Activated naive CD8-positive, alpha-beta T cell (primary cell): ENCODE measurements at regions not wholly inside any gene's neighbourhood (a gene's known extent, or its start where the extent isn't known, plus 50 kb on each side); places are given as distances from the start of the nearest gene placed in this dataset.

ENCODE experiments used
- H3K27ac Mint-ChIP-seq: one replicate; pipeline ENCODE4 v1.8.0; 2021; ENCODE audit warnings: mixed read lengths
- H3K27me3 Mint-ChIP-seq: one replicate; pipeline ENCODE4 v1.8.0; 2021; ENCODE audit warnings: mixed read lengths
- H3K36me3 Mint-ChIP-seq: one replicate; pipeline ENCODE4 v1.8.0; 2021; ENCODE audit warnings: mixed read lengths
- H3K4me1 Mint-ChIP-seq: one replicate; pipeline ENCODE4 v1.8.0; 2021; ENCODE audit warnings: low read depth, mixed read lengths
- H3K4me3 Mint-ChIP-seq: one replicate; pipeline ENCODE4 v1.8.0; 2021; ENCODE audit warnings: mild to moderate bottlenecking, mixed read lengths
- H3K9me3 Mint-ChIP-seq: one replicate; pipeline ENCODE4 v1.8.0; 2021; ENCODE audit warnings: low read depth, mixed read lengths

GRCh38 chr13:88360761-88361160, 689.6 kb downstream of the SLITRK5 start:
- peaks cover 5% of the 10 kb centered on the region for H3K9me3 Mint-ChIP-seq
- H3K36me3 Mint-ChIP-seq = no peaks in the 10 kb centered on the region
- H3K4me3 Mint-ChIP-seq = no peak overlapping the region
- peaks cover 2% of the 10 kb centered on the region for H3K4me1 Mint-ChIP-seq
- no peaks in the 10 kb centered on the region for H3K27me3 Mint-ChIP-seq
- no peak overlapping the region for H3K27ac Mint-ChIP-seq

DNA sequence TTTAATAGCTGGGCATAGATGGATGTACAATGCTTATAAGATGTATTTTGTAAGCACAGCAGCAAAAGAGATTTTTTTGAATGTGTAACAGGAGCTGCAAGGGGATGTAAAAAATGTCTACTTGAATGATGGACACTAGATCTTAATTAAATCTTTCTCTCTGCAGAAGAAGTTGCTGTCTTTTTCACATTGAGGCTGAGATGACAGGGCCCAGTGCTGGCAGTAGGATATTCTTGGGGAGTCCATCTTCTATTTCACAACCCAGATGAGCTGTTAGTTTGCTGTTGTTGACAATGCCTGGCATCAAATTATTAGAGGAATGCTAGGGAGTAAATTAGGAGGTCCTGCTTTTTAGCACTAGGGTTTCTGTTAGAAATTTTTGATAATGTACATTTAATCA, 698.7 kb downstream of the SLITRK5 start:
- no peak overlapping the region for H3K27ac Mint-ChIP-seq
- H3K4me3 Mint-ChIP-seq = no peak overlapping the region
- no peaks in the 10 kb centered on the region for H3K4me1 Mint-ChIP-seq
- no peaks in the 10 kb centered on the region for H3K9me3 Mint-ChIP-seq
- no peaks in the 10 kb centered on the region for H3K36me3 Mint-ChIP-seq
- no peaks in the 10 kb centered on the region for H3K27me3 Mint-ChIP-seq

GRCh38 chr13:88376760-88377388, 705.7 kb downstream of the SLITRK5 start:
- no peak overlapping the region for H3K27ac Mint-ChIP-seq

DNA sequence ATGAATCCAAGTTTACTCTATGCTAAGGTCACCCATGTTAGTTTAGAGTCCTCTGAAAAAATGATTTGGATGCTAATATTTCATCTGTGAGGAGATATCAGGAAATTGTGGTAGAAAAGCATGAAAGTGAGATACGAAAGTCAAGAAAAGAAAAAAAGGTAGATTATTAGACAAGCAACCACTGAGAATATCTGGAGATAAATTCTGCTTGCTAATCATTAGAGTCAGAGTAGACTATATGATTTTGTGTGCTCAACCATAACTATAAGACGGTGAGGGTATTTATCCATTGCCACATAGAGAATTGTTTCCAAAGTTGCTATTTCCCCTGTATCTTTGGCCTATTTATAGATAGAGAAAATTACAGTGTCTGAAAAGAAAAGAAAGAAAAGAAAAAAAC, 706.7 kb downstream of the SLITRK5 start:
- no peaks in the 10 kb centered on the region for H3K27me3 Mint-ChIP-seq
- peaks cover 2% of the 10 kb centered on the region for H3K4me1 Mint-ChIP-seq
- no peak overlapping the region for H3K27ac Mint-ChIP-seq
- no peak overlapping the region for H3K4me3 Mint-ChIP-seq
- H3K9me3 Mint-ChIP-seq = no peaks in the 10 kb centered on the region
- no peaks in the 10 kb centered on the region for H3K36me3 Mint-ChIP-seq

More at GRCh38 chr13:88376760-88377388, 705.7 kb downstream of the SLITRK5 start:
- Mint-ChIP-seq H3K36me3 (no peaks in the 10 kb centered on the region), H3K27me3 (no peaks in the 10 kb centered on the region), H3K4me3 (no peak overlapping the region), H3K4me1 (peaks cover 2% of the 10 kb centered on the region), H3K9me3 (no peaks in the 10 kb centered on the region)

DNA sequence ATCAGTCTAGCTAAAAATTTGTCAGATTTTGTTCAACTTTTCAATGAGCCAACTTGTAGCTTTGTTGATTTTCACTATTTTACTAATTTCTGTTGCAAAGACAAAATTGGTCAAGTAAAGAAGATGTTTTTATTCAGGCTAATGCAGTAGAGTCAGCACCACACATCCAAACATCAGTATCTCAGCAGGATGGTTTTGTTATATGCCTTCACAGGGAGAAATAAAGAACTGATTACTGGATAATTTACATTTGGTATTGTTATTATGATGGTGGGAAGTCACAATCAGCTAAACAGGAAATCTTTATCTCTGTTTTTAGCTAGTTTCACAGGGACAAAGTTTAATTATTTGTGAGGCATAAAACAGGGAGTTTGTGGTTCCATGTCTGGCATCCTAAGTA, 713.4 kb downstream of the SLITRK5 start:
- Mint-ChIP-seq H3K4me3 (no peak overlapping the region), H3K27me3 (no peaks in the 10 kb centered on the region), H3K27ac (no peak overlapping the region), H3K9me3 (peaks cover 16% of the 10 kb centered on the region), H3K36me3 (no peaks in the 10 kb centered on the region), H3K4me1 (no peaks in the 10 kb centered on the region)

- H3K4me3 Mint-ChIP-seq = no peak overlapping the region
- no peaks in the 10 kb centered on the region for H3K27me3 Mint-ChIP-seq
- peaks cover 3% of the 10 kb centered on the region for H3K4me1 Mint-ChIP-seq
- peaks cover 14% of the 10 kb centered on the region for H3K9me3 Mint-ChIP-seq
- no peaks in the 10 kb centered on the region for H3K36me3 Mint-ChIP-seq
- H3K27ac Mint-ChIP-seq = no peak overlapping the region
These were observed 724.6 kb downstream of the SLITRK5 start for GRCh38 chr13:88395804-88396203.

- no peak overlapping the region for H3K4me3 Mint-ChIP-seq
- H3K4me1 Mint-ChIP-seq = no peaks in the 10 kb centered on the region
- no peaks in the 10 kb centered on the region for H3K27me3 Mint-ChIP-seq
- H3K27ac Mint-ChIP-seq = no peak overlapping the region
- H3K9me3 Mint-ChIP-seq = peaks cover 4% of the 10 kb centered on the region
- no peaks in the 10 kb centered on the region for H3K36me3 Mint-ChIP-seq
These were observed 740.5 kb downstream of the SLITRK5 start for GRCh38 chr13:88411696-88412095.

GRCh38 chr13:88417801-88418200, 746.6 kb downstream of the SLITRK5 start:
- Mint-ChIP-seq H3K27ac (no peak overlapping the region), H3K4me3 (no peak overlapping the region), H3K9me3 (peaks cover 3% of the 10 kb centered on the region), H3K27me3 (no peaks in the 10 kb centered on the region), H3K4me1 (no peaks in the 10 kb centered on the region), H3K36me3 (no peaks in the 10 kb centered on the region)

- Mint-ChIP-seq H3K9me3 (no peaks in the 10 kb centered on the region), H3K4me3 (no peak overlapping the region), H3K27ac (no peak overlapping the region), H3K4me1 (no peaks in the 10 kb centered on the region), H3K27me3 (no peaks in the 10 kb centered on the region), H3K36me3 (no peaks in the 10 kb centered on the region)
These were observed 753.3 kb downstream of the SLITRK5 start for GRCh38 chr13:88424463-88424862.

- no peaks in the 10 kb centered on the region for H3K9me3 Mint-ChIP-seq
- no peak overlapping the region for H3K4me3 Mint-ChIP-seq
- H3K27ac Mint-ChIP-seq = no peak overlapping the region
- no peaks in the 10 kb centered on the region for H3K27me3 Mint-ChIP-seq
- H3K4me1 Mint-ChIP-seq = no peaks in the 10 kb centered on the region
- no peaks in the 10 kb centered on the region for H3K36me3 Mint-ChIP-seq
These were observed 755.5 kb downstream of the SLITRK5 start for GRCh38 chr13:88426661-88427060.

DNA sequence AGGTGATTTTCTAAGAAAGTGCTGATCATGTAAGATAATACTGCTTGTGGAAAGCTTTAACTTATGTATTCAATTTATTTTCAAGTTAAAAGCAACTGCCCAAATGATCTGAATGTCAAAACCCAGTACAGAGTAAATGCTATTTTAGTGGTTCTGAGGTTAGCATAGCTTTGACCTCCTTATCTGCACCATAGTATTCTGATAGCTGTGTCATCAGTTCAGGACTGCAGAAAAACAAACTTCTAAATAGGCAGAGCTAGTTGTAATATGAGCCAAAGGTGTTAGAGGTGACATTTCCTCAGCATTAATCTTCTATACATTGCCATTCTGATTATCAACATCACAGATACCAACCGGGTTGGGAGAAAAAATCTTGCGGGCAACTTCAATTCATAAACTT, 758.7 kb downstream of the SLITRK5 start:
- H3K36me3 Mint-ChIP-seq = no peaks in the 10 kb centered on the region
- H3K27me3 Mint-ChIP-seq = no peaks in the 10 kb centered on the region
- no peak overlapping the region for H3K27ac Mint-ChIP-seq
- H3K9me3 Mint-ChIP-seq = peaks cover 12% of the 10 kb centered on the region
- no peak overlapping the region for H3K4me3 Mint-ChIP-seq
- H3K4me1 Mint-ChIP-seq = no peaks in the 10 kb centered on the region

DNA sequence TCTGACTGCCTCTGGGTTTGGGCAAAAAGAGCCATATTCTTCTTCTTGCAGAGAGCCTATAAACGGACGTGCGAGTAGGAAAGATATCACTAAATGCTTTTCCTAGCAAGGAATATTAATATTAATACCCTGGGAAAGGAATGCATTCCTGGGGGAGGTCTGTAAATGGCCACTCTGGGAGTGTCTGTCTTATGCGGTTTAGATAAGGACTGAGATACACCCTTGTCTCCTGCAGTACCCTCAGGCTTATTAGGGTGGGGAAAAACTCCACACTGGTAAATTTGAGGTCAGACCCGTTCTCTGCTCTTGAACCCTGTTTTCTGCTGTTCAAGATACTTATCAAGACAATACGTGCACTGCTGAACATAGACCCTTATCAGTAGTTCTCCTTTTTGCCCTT, 763.8 kb downstream of the SLITRK5 start:
- Mint-ChIP-seq H3K9me3 (peaks cover 23% of the 10 kb centered on the region), H3K4me3 (no peak overlapping the region), H3K4me1 (no peaks in the 10 kb centered on the region), H3K27ac (no peak overlapping the region), H3K27me3 (no peaks in the 10 kb centered on the region), H3K36me3 (peaks cover 2% of the 10 kb centered on the region)

DNA sequence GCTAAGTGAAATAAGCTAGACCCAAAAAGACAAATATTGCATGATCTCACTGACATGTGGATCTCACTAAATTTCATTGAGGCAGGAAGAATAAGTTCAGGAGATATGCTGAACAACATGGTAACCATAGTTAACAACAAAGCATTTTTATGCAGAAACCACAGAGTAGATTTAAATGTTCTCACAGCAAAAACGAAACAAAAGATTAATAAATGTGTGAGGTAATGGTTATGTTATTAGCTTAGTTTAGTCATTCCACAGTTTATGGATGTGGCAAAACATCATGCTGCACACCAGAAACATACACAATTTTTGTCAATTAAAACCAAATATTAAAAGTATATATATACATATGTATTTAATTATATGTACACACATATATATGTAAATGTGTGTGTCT, 765.8 kb downstream of the SLITRK5 start:
- peaks cover 20% of the 10 kb centered on the region for H3K9me3 Mint-ChIP-seq
- no peak overlapping the region for H3K27ac Mint-ChIP-seq
- H3K27me3 Mint-ChIP-seq = no peaks in the 10 kb centered on the region

GRCh38 chr13:88450515-88450914, 779.3 kb downstream of the SLITRK5 start:
- Mint-ChIP-seq H3K27me3 (no peaks in the 10 kb centered on the region), H3K27ac (no peak overlapping the region), H3K4me1 (no peaks in the 10 kb centered on the region), H3K4me3 (no peak overlapping the region), H3K9me3 (no peaks in the 10 kb centered on the region), H3K36me3 (no peaks in the 10 kb centered on the region)

More for the DNA sequence above, 765.8 kb downstream of the SLITRK5 start:
- Mint-ChIP-seq H3K36me3 (peaks cover 2% of the 10 kb centered on the region), H3K4me3 (no peak overlapping the region), H3K4me1 (no peaks in the 10 kb centered on the region)

DNA sequence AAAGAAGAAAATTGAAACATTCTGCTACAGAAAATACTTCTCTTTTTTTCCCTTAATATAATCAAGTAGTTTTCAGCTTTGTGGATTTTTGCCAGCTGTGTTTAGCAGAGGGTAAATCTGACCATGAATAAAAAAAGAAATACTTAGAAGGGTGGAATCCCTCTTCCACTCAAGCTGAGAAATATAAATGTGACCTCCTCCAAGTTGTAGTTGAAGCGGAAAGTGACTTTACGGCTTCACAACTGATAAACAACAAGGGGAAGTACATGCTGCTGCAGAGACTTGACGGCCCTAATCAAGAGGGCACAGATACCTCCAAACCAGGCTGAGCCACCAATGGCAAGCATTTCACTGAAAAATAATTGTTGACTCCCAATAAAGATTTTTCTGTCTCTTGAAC, 785.0 kb downstream of the SLITRK5 start:
- Mint-ChIP-seq H3K27me3 (no peaks in the 10 kb centered on the region), H3K4me1 (no peaks in the 10 kb centered on the region), H3K36me3 (no peaks in the 10 kb centered on the region), H3K27ac (no peak overlapping the region), H3K9me3 (no peaks in the 10 kb centered on the region), H3K4me3 (no peak overlapping the region)

DNA sequence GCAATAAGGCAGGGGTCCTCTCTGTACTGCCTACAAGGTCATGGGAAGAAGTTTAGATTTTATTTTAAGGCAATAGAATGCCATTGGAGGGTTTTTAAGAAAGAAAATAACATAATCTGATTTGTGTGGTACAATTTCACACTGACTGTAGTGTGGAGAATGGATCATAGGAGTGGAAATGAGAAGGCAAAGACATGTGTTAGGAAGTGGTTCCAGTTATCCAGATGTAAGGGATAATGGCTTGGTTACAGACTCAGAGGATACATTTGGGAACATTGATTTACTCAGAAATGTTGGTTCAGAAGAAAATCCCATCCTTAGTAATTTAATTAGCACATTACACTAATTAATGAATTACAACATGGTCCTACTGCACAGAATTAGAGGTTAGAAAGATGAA, 788.2 kb downstream of the SLITRK5 start:
- Mint-ChIP-seq H3K36me3 (no peaks in the 10 kb centered on the region), H3K9me3 (peaks cover 4% of the 10 kb centered on the region), H3K4me3 (no peak overlapping the region), H3K27ac (no peak overlapping the region), H3K27me3 (no peaks in the 10 kb centered on the region), H3K4me1 (peaks cover 2% of the 10 kb centered on the region)
